Left ventricle myocardium inferior (tissue), 1 donor: ENCODE measurements at regions not wholly inside any gene's neighbourhood (a gene's known extent, or its start where the extent isn't known, plus 50 kb on each side); places are given as distances from the start of the nearest gene placed in this dataset.

Experiments
- DNase-seq: peaks from one replicate; pipeline ENCODE4 v3.0.0-alpha.2; 2020
- H3K27ac ChIP-seq: fragments of 200-600 bp; replicated peaks from 2 replicates; pipeline ENCODE4 v1.8.0; 2021
- H3K27me3 ChIP-seq: fragments of 200-600 bp; 2 replicates; pipeline ENCODE4 v1.8.0; 2021; ENCODE audit warnings: low read depth
- H3K36me3 ChIP-seq: fragments of 200-600 bp; 2 replicates; pipeline ENCODE4 v1.8.0; 2021
- H3K4me1 ChIP-seq: fragments of 200-600 bp; 2 replicates; pipeline ENCODE4 v1.8.0; 2021
- H3K4me3 ChIP-seq: fragments of 200-600 bp; 2 replicates; pipeline ENCODE4 v1.8.0; 2021; ENCODE audit warnings: mild to moderate bottlenecking, moderate library complexity
- H3K9me3 ChIP-seq: fragments of 200-600 bp; replicated peaks from 2 replicates; pipeline ENCODE4 v1.8.0; 2021
- intact Hi-C: fragments of 100-400 bp; cut with micrococcal nuclease; formaldehyde crosslinking; loops from one replicate; pipeline ENCODE4 v1.11.0; 2022
- TF ChIP-seq, protein P1 (sequence below): fragments of 200-600 bp; IDR thresholded peaks from 2 replicates; pipeline ENCODE4 v1.8.0; 2021; ENCODE audit warnings: antibody characterized with exemption, mild to moderate bottlenecking, borderline replicate concordance
- donor health status: DM: no; HTN: yes; CAD: no; lungs with severe emphysema.

GRCh38 chr1:78348496-78349284 lies 142.1 kb upstream of the PTGFR start:
- TF ChIP-seq, protein P1, sequence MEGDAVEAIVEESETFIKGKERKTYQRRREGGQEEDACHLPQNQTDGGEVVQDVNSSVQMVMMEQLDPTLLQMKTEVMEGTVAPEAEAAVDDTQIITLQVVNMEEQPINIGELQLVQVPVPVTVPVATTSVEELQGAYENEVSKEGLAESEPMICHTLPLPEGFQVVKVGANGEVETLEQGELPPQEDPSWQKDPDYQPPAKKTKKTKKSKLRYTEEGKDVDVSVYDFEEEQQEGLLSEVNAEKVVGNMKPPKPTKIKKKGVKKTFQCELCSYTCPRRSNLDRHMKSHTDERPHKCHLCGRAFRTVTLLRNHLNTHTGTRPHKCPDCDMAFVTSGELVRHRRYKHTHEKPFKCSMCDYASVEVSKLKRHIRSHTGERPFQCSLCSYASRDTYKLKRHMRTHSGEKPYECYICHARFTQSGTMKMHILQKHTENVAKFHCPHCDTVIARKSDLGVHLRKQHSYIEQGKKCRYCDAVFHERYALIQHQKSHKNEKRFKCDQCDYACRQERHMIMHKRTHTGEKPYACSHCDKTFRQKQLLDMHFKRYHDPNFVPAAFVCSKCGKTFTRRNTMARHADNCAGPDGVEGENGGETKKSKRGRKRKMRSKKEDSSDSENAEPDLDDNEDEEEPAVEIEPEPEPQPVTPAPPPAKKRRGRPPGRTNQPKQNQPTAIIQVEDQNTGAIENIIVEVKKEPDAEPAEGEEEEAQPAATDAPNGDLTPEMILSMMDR = no peak
- Histone ChIP-seq H3K9me3 (no peaks in the 10 kb centered on the region), H3K27me3 (no peaks in the 10 kb centered on the region), H3K4me3 (no peak overlapping the region), H3K4me1 (no peaks in the 10 kb centered on the region), H3K36me3 (no peaks in the 10 kb centered on the region), H3K27ac (no peak overlapping the region)
- intact Hi-C loops = no loop called here
- DNase-seq = no peak

DNA sequence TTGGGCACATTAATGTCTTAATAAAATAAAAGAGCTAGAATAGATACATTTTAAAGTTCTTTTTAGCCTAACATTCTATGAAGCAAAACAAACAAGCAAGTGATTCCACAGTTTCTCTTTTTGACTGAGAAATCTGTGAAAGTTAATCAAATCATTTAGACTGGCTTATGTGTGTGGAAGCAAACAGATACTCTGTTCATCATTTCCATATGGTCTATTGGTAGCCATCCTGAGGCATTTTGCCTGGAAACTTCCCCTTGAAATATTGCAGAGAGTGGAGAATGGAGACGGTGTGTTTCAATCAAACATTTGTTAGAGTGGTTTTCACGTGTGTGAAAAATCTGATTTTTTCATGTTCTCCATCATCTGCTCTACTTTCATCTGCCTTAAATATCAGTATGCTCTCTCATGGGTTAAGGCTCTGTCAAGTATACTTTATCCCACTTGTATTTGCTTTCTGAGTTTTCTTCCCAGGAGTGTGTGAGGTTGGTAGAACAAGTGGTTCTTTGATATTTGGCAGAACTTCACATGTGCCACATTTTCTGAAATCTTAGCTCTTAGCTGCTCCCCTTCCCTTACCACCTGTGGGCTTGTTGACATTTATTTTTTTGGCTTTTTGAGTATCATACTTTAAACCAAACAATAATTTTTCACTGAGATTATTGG lies 139.1 kb upstream of the PTGFR start:
- Histone ChIP-seq H3K27me3 (no peaks in the 10 kb centered on the region), H3K27ac (no peak overlapping the region), H3K4me3 (no peak overlapping the region), H3K9me3 (no peaks in the 10 kb centered on the region), H3K4me1 (no peaks in the 10 kb centered on the region), H3K36me3 (no peaks in the 10 kb centered on the region)
- DNase-seq = no peak
- intact Hi-C loops = no loop called here
- TF ChIP-seq, protein P1 = no peak

DNA sequence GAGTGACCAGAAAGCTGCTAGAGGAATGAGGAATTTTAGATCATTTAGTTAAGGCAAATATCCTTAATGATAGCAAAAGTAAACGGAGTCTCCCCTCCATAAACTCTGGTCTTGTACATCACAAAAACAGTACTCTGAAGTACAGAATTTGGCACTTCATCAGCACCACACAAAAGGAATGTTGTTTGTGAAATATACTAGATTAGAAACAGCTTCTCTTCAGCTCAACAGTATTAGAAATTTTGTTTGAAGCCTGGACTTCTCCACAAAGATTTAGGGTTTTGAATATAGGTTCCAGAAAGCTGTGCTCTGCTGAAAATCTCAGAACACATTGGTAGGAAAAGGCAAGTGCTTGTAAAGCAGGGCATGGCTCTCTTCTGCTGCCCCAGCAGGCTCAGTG lies 135.1 kb upstream of the PTGFR start:
- intact Hi-C loops = no loop called here
- no peaks in the 10 kb centered on the region for H3K4me1 ChIP-seq
- H3K4me3 ChIP-seq = no peak overlapping the region
- no peak for DNase-seq
- H3K9me3 ChIP-seq = no peaks in the 10 kb centered on the region
- no peaks in the 10 kb centered on the region for H3K36me3 ChIP-seq
- TF ChIP-seq, protein P1 = no peak
- H3K27ac ChIP-seq = no peak overlapping the region
- H3K27me3 ChIP-seq = no peaks in the 10 kb centered on the region

GRCh38 chr1:78358165-78358564 lies 132.6 kb upstream of the PTGFR start:
- no peaks in the 10 kb centered on the region for H3K4me1 ChIP-seq
- no peak overlapping the region for H3K4me3 ChIP-seq
- H3K36me3 ChIP-seq = no peaks in the 10 kb centered on the region
- TF ChIP-seq, protein P1 = no peak
- H3K27me3 ChIP-seq = no peaks in the 10 kb centered on the region
- no peak overlapping the region for H3K27ac ChIP-seq
- no peaks in the 10 kb centered on the region for H3K9me3 ChIP-seq
- intact Hi-C loops = no loop called here
- DNase-seq = no peak

DNA sequence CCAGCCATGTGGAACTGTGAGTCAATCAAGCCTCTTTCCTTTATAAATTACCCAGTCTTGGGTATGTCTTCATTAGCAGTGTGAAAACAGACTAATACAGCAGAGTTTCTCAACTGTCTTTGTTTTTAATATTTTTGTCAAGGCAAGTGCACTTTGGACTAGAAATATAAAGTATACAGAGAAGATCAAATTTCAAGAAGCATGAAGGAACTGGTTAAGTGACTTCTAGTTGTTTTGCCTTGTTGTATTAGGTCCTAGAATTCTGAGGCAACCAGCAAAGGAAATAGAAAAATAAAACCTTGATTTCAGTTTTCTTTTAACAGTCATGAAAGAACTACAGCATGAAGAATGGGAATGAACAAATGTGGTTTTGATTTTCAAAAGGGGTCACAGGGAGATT lies 131.1 kb upstream of the PTGFR start:
- Histone ChIP-seq H3K4me3 (no peak overlapping the region), H3K36me3 (no peaks in the 10 kb centered on the region), H3K27ac (no peak overlapping the region), H3K4me1 (no peaks in the 10 kb centered on the region), H3K9me3 (no peaks in the 10 kb centered on the region), H3K27me3 (no peaks in the 10 kb centered on the region)
- intact Hi-C loops = no loop called here
- no peak for DNase-seq
- TF ChIP-seq, protein P1 = no peak
